ENCODE measurements at regions not wholly inside any gene's neighbourhood (a gene's known extent, or its start where the extent isn't known, plus 50 kb on each side); places are given as distances from the start of the nearest gene placed in this dataset.

GRCh38 chrY:8035653-8036052, 1124.1 kb upstream of the AMELY start:
- TF ChIP-seq CTCF (IDR thresholded peaks at IDR 0.05; ENCODE audit: low read length): no peak
- no peak for TF ChIP-seq EZH2 (IDR thresholded peaks at IDR 0.05; ENCODE audit: borderline replicate concordance, low read length)
